ENCODE measurements at regions not wholly inside any gene's neighbourhood (a gene's known extent, or its start where the extent isn't known, plus 50 kb on each side); places are given as distances from the start of the nearest gene placed in this dataset.
"Not testable (repeated sequence)": the region's sequence is repeated elsewhere in the genome, so short reads cannot be mapped to it uniquely, and the experiment has no call there.

DNA sequence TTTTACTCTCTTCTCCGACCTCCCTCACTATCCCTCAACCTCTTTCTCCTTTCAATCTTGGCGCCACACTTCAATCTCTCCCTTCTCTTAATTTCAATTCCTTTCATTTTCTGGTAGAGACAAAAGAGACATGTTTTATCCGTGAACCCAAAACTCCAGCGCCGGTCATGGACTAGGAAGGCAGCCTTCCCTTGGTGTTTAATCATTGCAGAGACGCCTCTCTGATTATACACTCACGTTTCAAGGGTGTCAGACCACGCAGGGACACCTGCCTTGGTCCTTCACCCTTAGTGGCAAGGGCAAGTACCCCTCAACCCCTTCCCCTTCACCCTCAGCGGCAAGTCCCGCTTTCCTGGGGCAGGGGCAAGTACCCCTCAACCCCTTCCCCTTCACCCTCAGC is 92.3 kb upstream of the CCDC180 start:
- not testable (repeated sequence) for H3K27ac ChIP-seq

DNA sequence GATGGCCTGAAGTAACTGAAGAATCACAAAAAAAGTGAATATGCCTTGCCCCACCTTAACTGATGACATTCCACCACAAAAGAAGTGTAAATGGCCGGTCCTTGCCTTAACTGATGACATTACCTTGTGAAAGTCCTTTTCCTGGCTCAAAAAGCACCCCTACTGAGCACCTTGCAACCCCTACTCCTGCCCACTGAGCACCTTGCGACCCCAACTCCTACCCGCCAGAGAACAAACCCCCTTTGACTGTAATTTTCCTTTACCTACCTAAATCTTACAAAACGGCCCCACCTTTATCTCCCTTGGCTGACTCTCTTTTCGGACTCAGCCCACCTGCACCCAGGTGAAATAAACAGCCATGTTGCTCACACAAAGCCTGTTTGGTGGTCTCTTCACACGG is 92.9 kb upstream of the CCDC180 start:
- H3K36me3 Mint-ChIP-seq; H3K9ac ChIP-seq; H3K27ac ChIP-seq; H3K4me1 ChIP-seq; H3K4me3 ChIP-seq; H3K9me3 ChIP-seq (ENCODE audit: low read depth); H4K20me1 ChIP-seq (ENCODE audit: low read depth); H3F3A ChIP-seq (ENCODE audit: low read depth); H3K36me3 ChIP-seq; H3K4me1 Mint-ChIP-seq; H2AFZ ChIP-seq (replicated peaks); DNase-seq (ENCODE audit: low spot score); H3K9me3 Mint-ChIP-seq; H3K27ac Mint-ChIP-seq; H3K4me3 Mint-ChIP-seq: not testable (repeated sequence)
- H3K79me2 ChIP-seq (ENCODE audit: low read depth): peaks cover 16% of the 10 kb centered on the region
- H3K27me3 Mint-ChIP-seq (ENCODE audit: insufficient read depth, low read depth): peaks cover 23% of the 10 kb centered on the region
- H3K4me2 ChIP-seq: peak overlapping the region; percentile 13
- peaks cover 51% of the 10 kb centered on the region for H3K27me3 ChIP-seq

More for the DNA sequence above, 92.3 kb upstream of the CCDC180 start:
- TF ChIP-seq EZH2phosphoT487 (IDR thresholded peaks at IDR 0.05) (peak; percentile 63), EZH2 (IDR thresholded peaks at IDR 0.05) (peak; percentile 53)
- not testable (repeated sequence) for H3K27ac Mint-ChIP-seq; H3K4me1 ChIP-seq; H3K36me3 ChIP-seq; H2AFZ ChIP-seq (replicated peaks); H3K4me1 Mint-ChIP-seq; H4K20me1 ChIP-seq (ENCODE audit: low read depth); DNase-seq (ENCODE audit: low spot score); H3K9ac ChIP-seq; H3K4me3 ChIP-seq; H3K4me2 ChIP-seq; H3F3A ChIP-seq (ENCODE audit: low read depth); H3K9me3 ChIP-seq (ENCODE audit: low read depth); H3K9me3 Mint-ChIP-seq; H3K36me3 Mint-ChIP-seq; H3K4me3 Mint-ChIP-seq
- peaks cover 18% of the 10 kb centered on the region for H3K79me2 ChIP-seq (ENCODE audit: low read depth)
- peaks cover 57% of the 10 kb centered on the region for H3K27me3 ChIP-seq
- H3K27me3 Mint-ChIP-seq (ENCODE audit: insufficient read depth, low read depth): peaks cover 29% of the 10 kb centered on the region

DNA sequence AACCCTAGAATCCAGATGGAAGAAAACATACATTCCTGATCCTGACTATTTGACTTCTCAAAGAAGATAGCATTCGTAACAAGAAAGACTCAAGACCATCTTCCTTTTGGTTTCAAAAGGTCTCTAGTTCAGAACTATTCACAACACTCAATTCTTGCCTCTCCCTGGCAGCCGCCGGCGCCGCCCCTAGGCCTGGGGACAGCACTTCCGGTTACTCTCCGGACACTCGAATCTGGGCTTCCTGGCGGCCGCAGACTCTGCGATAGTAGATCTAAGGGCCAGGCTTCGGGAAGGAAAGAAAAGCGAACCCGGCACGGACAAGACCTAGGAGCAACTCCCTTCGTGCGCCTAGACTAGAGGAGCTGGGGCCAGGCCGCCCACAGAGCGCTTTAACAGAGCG is 107.8 kb upstream of the CCDC180 start:
- not testable (repeated sequence) for H3K27me3 ChIP-seq; H3K27me3 Mint-ChIP-seq (ENCODE audit: insufficient read depth, low read depth); H3K4me1 ChIP-seq; H3K27ac Mint-ChIP-seq; H3K79me2 ChIP-seq (ENCODE audit: low read depth); H3K36me3 Mint-ChIP-seq; H3K4me3 ChIP-seq; H3F3A ChIP-seq (ENCODE audit: low read depth); H3K4me3 Mint-ChIP-seq; DNase-seq (ENCODE audit: low spot score); H3K27ac ChIP-seq; H3K9ac ChIP-seq; H3K4me1 Mint-ChIP-seq; H2AFZ ChIP-seq (replicated peaks); H3K4me2 ChIP-seq; H4K20me1 ChIP-seq (ENCODE audit: low read depth)
- Histone ChIP-seq H3K9me3 (ENCODE audit: low read depth) (peaks cover 15% of the 10 kb centered on the region), H3K36me3 (peaks cover 11% of the 10 kb centered on the region)
- H3K9me3 Mint-ChIP-seq: peaks cover 12% of the 10 kb centered on the region

DNA sequence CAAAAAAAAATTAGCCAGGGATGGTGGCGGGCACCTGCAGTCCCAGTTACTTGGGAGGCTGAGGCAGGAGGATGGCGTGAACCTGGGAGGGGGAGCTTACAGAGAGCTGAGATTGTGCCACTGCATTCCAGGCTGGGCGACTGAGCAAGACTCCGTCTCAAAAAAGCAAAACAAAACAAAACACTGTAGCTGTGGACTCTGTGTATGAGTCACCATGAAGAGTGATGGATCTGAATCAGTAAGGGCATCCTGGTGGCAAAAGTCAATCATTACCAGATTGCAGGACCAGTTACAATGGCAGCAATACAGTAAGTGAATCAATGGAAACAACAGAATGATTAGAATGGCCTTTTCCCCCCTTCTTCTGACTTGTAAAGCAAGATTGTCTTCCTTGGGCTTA is 113.7 kb upstream of the CCDC180 start:
- H3K27me3 ChIP-seq; H3K9me3 ChIP-seq (ENCODE audit: low read depth); DNase-seq (ENCODE audit: low spot score); H3K36me3 Mint-ChIP-seq; H3K4me3 ChIP-seq; H4K20me1 ChIP-seq (ENCODE audit: low read depth); H3K27me3 Mint-ChIP-seq (ENCODE audit: insufficient read depth, low read depth); H3K27ac ChIP-seq; H3K4me1 Mint-ChIP-seq; H2AFZ ChIP-seq (replicated peaks); H3K9ac ChIP-seq; H3F3A ChIP-seq (ENCODE audit: low read depth); H3K4me1 ChIP-seq; H3K4me2 ChIP-seq; H3K79me2 ChIP-seq (ENCODE audit: low read depth); H3K4me3 Mint-ChIP-seq; H3K27ac Mint-ChIP-seq; H3K36me3 ChIP-seq; H3K9me3 Mint-ChIP-seq: not testable (repeated sequence)

DNA sequence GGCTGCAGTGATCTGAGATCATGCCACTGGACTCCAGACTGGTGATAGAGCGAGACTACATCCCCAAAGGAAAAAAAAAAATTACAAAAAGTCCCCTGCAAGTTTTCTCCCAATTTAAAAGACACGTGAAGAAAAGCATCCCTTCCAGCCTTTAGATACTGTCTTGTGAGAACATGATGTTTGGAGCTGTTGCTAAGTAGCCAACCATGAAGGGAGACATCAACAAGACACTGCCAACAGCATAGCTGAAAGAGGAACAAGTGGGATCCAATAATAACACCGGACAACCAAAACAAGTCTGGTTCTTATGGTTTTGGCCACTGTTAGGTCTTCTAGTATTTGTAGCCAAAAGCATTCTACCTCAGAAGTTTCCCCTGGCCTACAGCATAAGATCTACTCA is 118.9 kb upstream of the CCDC180 start:
- DNase-seq (ENCODE audit: low spot score): no peak
- H3K4me3 Mint-ChIP-seq: no peak overlapping the region
- no peaks in the 10 kb centered on the region for H3F3A ChIP-seq (ENCODE audit: low read depth)
- H3K9me3 ChIP-seq (ENCODE audit: low read depth): no peaks in the 10 kb centered on the region
- H3K4me1 Mint-ChIP-seq: no peaks in the 10 kb centered on the region
- no peak overlapping the region for H3K27ac Mint-ChIP-seq
- no peaks in the 10 kb centered on the region for H3K27me3 Mint-ChIP-seq (ENCODE audit: insufficient read depth, low read depth)
- TF ChIP-seq EZH2 (IDR thresholded peaks at IDR 0.05): no peak
- no peak for TF ChIP-seq EZH2phosphoT487 (IDR thresholded peaks at IDR 0.05)
- TF ChIP-seq, protein P1, sequence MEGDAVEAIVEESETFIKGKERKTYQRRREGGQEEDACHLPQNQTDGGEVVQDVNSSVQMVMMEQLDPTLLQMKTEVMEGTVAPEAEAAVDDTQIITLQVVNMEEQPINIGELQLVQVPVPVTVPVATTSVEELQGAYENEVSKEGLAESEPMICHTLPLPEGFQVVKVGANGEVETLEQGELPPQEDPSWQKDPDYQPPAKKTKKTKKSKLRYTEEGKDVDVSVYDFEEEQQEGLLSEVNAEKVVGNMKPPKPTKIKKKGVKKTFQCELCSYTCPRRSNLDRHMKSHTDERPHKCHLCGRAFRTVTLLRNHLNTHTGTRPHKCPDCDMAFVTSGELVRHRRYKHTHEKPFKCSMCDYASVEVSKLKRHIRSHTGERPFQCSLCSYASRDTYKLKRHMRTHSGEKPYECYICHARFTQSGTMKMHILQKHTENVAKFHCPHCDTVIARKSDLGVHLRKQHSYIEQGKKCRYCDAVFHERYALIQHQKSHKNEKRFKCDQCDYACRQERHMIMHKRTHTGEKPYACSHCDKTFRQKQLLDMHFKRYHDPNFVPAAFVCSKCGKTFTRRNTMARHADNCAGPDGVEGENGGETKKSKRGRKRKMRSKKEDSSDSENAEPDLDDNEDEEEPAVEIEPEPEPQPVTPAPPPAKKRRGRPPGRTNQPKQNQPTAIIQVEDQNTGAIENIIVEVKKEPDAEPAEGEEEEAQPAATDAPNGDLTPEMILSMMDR (IDR thresholded peaks at IDR 0.05): no peak
- H3K36me3 Mint-ChIP-seq: no peaks in the 10 kb centered on the region
- no peaks in the 10 kb centered on the region for H4K20me1 ChIP-seq (ENCODE audit: low read depth)
- no peak overlapping the region for H3K4me3 ChIP-seq
- no peaks in the 10 kb centered on the region for H3K79me2 ChIP-seq (ENCODE audit: low read depth)
- no peak overlapping the region for H3K9ac ChIP-seq
- no peak overlapping the region for H3K27ac ChIP-seq
- no peak overlapping the region for H2AFZ ChIP-seq (replicated peaks)
- no peak overlapping the region for H3K4me2 ChIP-seq
- no peaks in the 10 kb centered on the region for H3K36me3 ChIP-seq
- no peaks in the 10 kb centered on the region for H3K27me3 ChIP-seq
- no peaks in the 10 kb centered on the region for H3K9me3 Mint-ChIP-seq
- H3K4me1 ChIP-seq: no peaks in the 10 kb centered on the region

DNA sequence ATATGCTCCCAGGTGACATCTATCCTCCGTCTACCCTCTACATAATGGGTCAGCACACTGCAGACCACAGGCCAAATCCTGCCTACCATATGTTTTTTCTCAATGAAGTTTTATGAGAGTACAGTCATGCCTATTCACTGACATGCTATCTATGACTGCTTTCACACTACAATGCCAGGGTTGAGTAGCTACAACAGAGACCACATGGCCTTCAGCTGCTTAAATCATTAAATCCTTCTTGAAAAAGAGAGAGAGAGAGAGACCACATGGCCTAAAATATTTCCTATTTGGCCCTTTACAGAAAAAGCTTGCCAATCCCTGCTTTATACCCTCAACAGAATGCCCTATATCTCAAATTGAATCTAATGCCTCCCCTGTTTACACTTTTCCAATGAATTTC is 119.8 kb upstream of the CCDC180 start:
- not testable (repeated sequence) for H3K27ac ChIP-seq

More for the DNA sequence above, 119.8 kb upstream of the CCDC180 start:
- not testable (repeated sequence) for H3K36me3 Mint-ChIP-seq; H4K20me1 ChIP-seq (ENCODE audit: low read depth); H3K36me3 ChIP-seq; H3F3A ChIP-seq (ENCODE audit: low read depth); H3K27ac Mint-ChIP-seq; H3K9me3 ChIP-seq (ENCODE audit: low read depth); H3K4me3 Mint-ChIP-seq; H3K4me2 ChIP-seq; H2AFZ ChIP-seq (replicated peaks); H3K9me3 Mint-ChIP-seq; H3K4me3 ChIP-seq; H3K27me3 Mint-ChIP-seq (ENCODE audit: insufficient read depth, low read depth); H3K27me3 ChIP-seq; DNase-seq (ENCODE audit: low spot score); H3K4me1 ChIP-seq; H3K9ac ChIP-seq; H3K79me2 ChIP-seq (ENCODE audit: low read depth); H3K4me1 Mint-ChIP-seq

All from neural progenitor cell (in vitro differentiated cells).